K562 (cell line): ENCODE measurements at regions not wholly inside any gene's neighbourhood (a gene's known extent, or its start where the extent isn't known, plus 50 kb on each side); places are given as distances from the start of the nearest gene placed in this dataset.

Experiments
- ATAC-seq: fragments of 200-7000 bp; cut with Tn5 transposase; 3 replicates; pipeline ENCODE4 v1.9.1; 2020; ENCODE audit warnings: moderate library complexity
- BruUV-seq: library from RNA; stranded (reverse); fragments of 400-500 nt; replicated peaks from 2 replicates; lab custom pipeline; 2021; lab: Mats Ljungman, UMichigan
- CTCF ChIA-PET: fragments of 300-600 bp; formaldehyde crosslinking; extraction: SDS; loops from one replicate; lab custom pipeline; 2021; ENCODE audit warnings: low intra/inter-chr PET ratio; lab: Yijun Ruan, JAX
- POLR2A ChIA-PET: fragments of 300-600, 350-650 bp; sonication (Branson Sonifier 250); formaldehyde crosslinking; extraction: SDS; loops from one replicate; lab custom pipeline; 2021; ENCODE audit warnings: antibody characterized with exemption, inconsistent platforms; lab: Yijun Ruan, JAX
- DNase-seq, 4 experiments: peaks; one replicate each; pipeline versions ENCODE4 v3.0.0 to v3.0.0-alpha.2; 2011 to 2018; ENCODE audit warnings: low spot score in 3 of 4, mixed read lengths in 3 of 4; ENCODE audit errors: extremely low read depth in 1 of 4
- FAIRE-seq: peaks from 2 replicates; lab custom pipeline; 2011; peaks lifted over from hg19 to GRCh38; lab: Jason Lieb, UNC
- H2AFZ ChIP-seq: 2 replicates; pipeline ENCODE4 v1.6.0; 2011; ENCODE audit warnings: low read depth, low read length, control low read depth, inconsistent platforms
- H3K27ac ChIP-seq: fragments of 200-600 bp; 3 replicates; pipeline ENCODE4 v1.8.0; 2011; ENCODE audit warnings: low read depth, mild to moderate bottlenecking, control low read depth, inconsistent platforms, low read length, moderate library complexity, mixed read lengths; ENCODE audit errors: extremely low read depth
- H3K27me3 ChIP-seq, 2 experiments: fragments of 300-600 bp in 1 of 2; 2 replicates in 1 of 2; 3 replicates in 1 of 2; pipeline versions ENCODE4 v1.6.0 to v1.8.0; 2011; ENCODE audit warnings: inconsistent platforms in 2 of 2, low read length in 2 of 2, mild to moderate bottlenecking in 1 of 2, mixed read lengths in 1 of 2, moderate library complexity in 1 of 2; ENCODE audit not compliant: control insufficient read depth in 2 of 2, insufficient read depth in 2 of 2
- H3K36me3 ChIP-seq: fragments of 300-600 bp; 3 replicates; pipeline ENCODE4 v1.8.0; 2011; ENCODE audit warnings: mild to moderate bottlenecking, low read length, inconsistent platforms; ENCODE audit not compliant: control insufficient read depth, insufficient read depth
- H3K4me1 ChIP-seq, 2 experiments: fragments of 200-600 bp in 1 of 2; replicated peaks in 1 of 2; 2 replicates in 1 of 2; 3 replicates in 1 of 2; pipeline versions ENCODE4 v1.5.1 to v1.8.0; 2011; ENCODE audit warnings: inconsistent platforms in 2 of 2, low read length in 2 of 2, mild to moderate bottlenecking in 1 of 2, mixed read lengths in 1 of 2, moderate library complexity in 1 of 2; ENCODE audit not compliant: control insufficient read depth in 2 of 2, insufficient read depth in 2 of 2
- H3K4me2 ChIP-seq: 2 replicates; pipeline ENCODE4 v1.6.1; 2011; ENCODE audit warnings: low read length, control low read depth, inconsistent platforms, mixed read lengths; ENCODE audit not compliant: insufficient read depth
- H3K4me3 ChIP-seq: fragments of 200-600 bp; sonication (generic), shearing (Covaris generic); 2 replicates; pipeline ENCODE4 v1.5.1; 2016; ENCODE audit warnings: control low read depth, inconsistent platforms
- H3K79me2 ChIP-seq: fragments of 200-600 bp; 3 replicates; pipeline ENCODE4 v1.8.0; 2011; ENCODE audit warnings: low read length, inconsistent platforms; ENCODE audit not compliant: control insufficient read depth, insufficient read depth
- H3K9ac ChIP-seq, 2 experiments: 2 replicates each; pipeline versions ENCODE4 v1.6.0 to v1.6.1; 2011; ENCODE audit warnings: low read depth in 2 of 2, low read length in 2 of 2, control low read depth in 1 of 2, inconsistent platforms in 1 of 2, mild to moderate bottlenecking in 1 of 2, mixed read lengths in 1 of 2; ENCODE audit not compliant: insufficient read depth in 1 of 2
- H3K9me1 ChIP-seq: one replicate; pipeline ENCODE4 v1.6.0; 2011; ENCODE audit warnings: inconsistent platforms, mild to moderate bottlenecking, low read length, moderate library complexity; ENCODE audit not compliant: control insufficient read depth, insufficient read depth
- H3K9me3 ChIP-seq: replicated peaks from 2 replicates; pipeline ENCODE4 v1.5.1; 2011; ENCODE audit warnings: low read depth, low read length, inconsistent platforms; ENCODE audit not compliant: control insufficient read depth, insufficient read depth
- H4K20me1 ChIP-seq: replicated peaks from 2 replicates; pipeline ENCODE4 v1.6.1; 2011; ENCODE audit warnings: low read length, inconsistent platforms, mixed read lengths; ENCODE audit not compliant: control insufficient read depth, insufficient read depth
- ELF1 ChIP-seq: fragments of 200-800 bp; sonication (Bioruptor generic); IDR thresholded peaks from 2 replicates; pipeline ENCODE4 v1.6.1; 2016; ENCODE audit warnings: missing genetic modification characterization, missing compliant biosample characterization
- FOS ChIP-seq: IDR thresholded peaks from 3 replicates; pipeline ENCODE4 v1.6.1; 2011; ENCODE audit not compliant: insufficient read length; ENCODE audit errors: extremely low read depth
- GABPB1 ChIP-seq: sonication (generic); formaldehyde crosslinking; IDR thresholded peaks from 2 replicates; pipeline ENCODE4 v1.8.0; 2022; ENCODE audit warnings: mild to moderate bottlenecking, missing genetic modification reagents
- LEF1 ChIP-seq: fragments of 450-650 bp; IDR thresholded peaks from 2 replicates; pipeline ENCODE4 v1.6.1; 2016; ENCODE audit warnings: mild to moderate bottlenecking
- RBM17 ChIP-seq: fragments of 200-400 bp; formaldehyde crosslinking; IDR thresholded peaks from 2 replicates; pipeline ENCODE4 v1.6.1; 2017; ENCODE audit warnings: low read depth, mild to moderate bottlenecking, low read length, borderline replicate concordance
- RCOR1 ChIP-seq, 2 experiments: IDR thresholded peaks; 2 replicates each; pipeline ENCODE4 v1.6.1; 2012; ENCODE audit warnings: low read depth in 2 of 2, low read length in 2 of 2, borderline replicate concordance in 1 of 2, improper control_type of control experiment in 1 of 2
- SAP30 ChIP-seq: fragments of 200-600 bp; sonication (generic); IDR thresholded peaks from 2 replicates; pipeline ENCODE4 v1.6.1; 2012; ENCODE audit warnings: borderline replicate concordance, low read depth, mild to moderate bottlenecking, moderate library complexity, low read length, control low read depth, inconsistent platforms; ENCODE audit not compliant: insufficient read depth, poor library complexity, severe bottlenecking
- U2AF2 ChIP-seq: fragments of 200-400 bp; formaldehyde crosslinking; optimal IDR thresholded peaks from 2 replicates; pipeline ENCODE3; 2017; ENCODE audit warnings: low read depth, mild to moderate bottlenecking, low read length
- ZC3H4 ChIP-seq: sonication (generic); formaldehyde crosslinking; IDR thresholded peaks from 2 replicates; pipeline ENCODE4 v1.9.0; 2021; ENCODE audit warnings: missing genetic modification reagents, borderline replicate concordance
- ZNF41 ChIP-seq: fragments of 250-450 bp; sonication (Bioruptor Pico); conservative IDR thresholded peaks from 2 replicates; pipeline ENCODE4 v1.4.0; 2020; ENCODE audit warnings: mild to moderate bottlenecking
- ZNF77 ChIP-seq: fragments of 250-450 bp; sonication (Bioruptor Pico); IDR thresholded peaks from 2 replicates; pipeline ENCODE4 v1.5.0; 2020
- ZNF830 ChIP-seq: fragments of 250-450 bp; sonication (Bioruptor Pico); IDR thresholded peaks from 2 replicates; pipeline ENCODE4 v1.5.0; 2021; ENCODE audit warnings: mild to moderate bottlenecking
- WGBS: fragments of 100-300 bp; shearing (Covaris generic); methylation state at CpG from one replicate; pipeline ENCODE4 v1.1.6; 2016; ENCODE audit warnings: low coverage, mixed read lengths; ENCODE audit not compliant: insufficient coverage; ENCODE audit errors: missing lambda C conversion rate; 5-methylcytosine and 5-hydroxymethylcytosine counted together
- in situ Hi-C: fragments of 300-500 bp; cut with MboI; formaldehyde crosslinking; loops from 4 replicates; pipeline ENCODE4 v1.15.0; 2018; ENCODE audit warnings: inconsistent platforms, mixed read lengths
- intact Hi-C: fragments of 100-400 bp; cut with micrococcal nuclease; formaldehyde crosslinking; loops from 2 replicates; pipeline ENCODE4 v1.14.2; 2022
- TF ChIP-seq, protein P1 (sequence below): sonication (generic); formaldehyde crosslinking; IDR thresholded peaks from 2 replicates; pipeline ENCODE4 v1.8.1; 2023; ENCODE audit warnings: mild to moderate bottlenecking, missing genetic modification reagents
- TF ChIP-seq, protein P2 (sequence below): fragments of 450-650 bp; IDR thresholded peaks from 2 replicates; pipeline ENCODE4 v1.6.1; 2016; ENCODE audit warnings: mild to moderate bottlenecking
- TF ChIP-seq, protein P3 (sequence below): sonication (generic); formaldehyde crosslinking; IDR thresholded peaks from 2 replicates; pipeline ENCODE4 v1.8.1; 2023; ENCODE audit warnings: missing genetic modification reagents, mild to moderate bottlenecking, borderline replicate concordance

DNA sequence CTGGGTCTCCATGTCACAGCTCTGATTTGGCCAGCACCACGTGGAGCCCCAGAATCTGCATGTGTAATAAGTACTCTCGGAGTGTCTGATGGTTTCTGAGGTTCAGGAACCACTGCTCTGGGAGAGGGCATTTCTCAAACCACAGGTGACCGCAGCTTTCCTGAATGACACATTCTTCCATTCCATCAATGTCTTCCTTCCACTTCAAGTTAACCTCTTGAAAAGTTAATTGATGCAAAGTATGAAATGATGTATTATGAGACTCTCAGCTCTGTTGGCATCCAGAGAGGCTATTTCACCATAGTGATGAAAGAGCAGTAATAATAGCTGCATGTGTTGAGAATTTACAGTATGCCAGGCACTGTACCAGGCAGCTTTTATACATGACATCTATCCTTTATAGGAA, 61.3 kb upstream of the CRIM1 start:
- no peaks in the 10 kb centered on the region for H3K36me3 ChIP-seq
- CTCF ChIA-PET, result no interaction called here
- intact Hi-C loops (no loop called here), in situ Hi-C loops (no loop called here)
- H3K4me1 ChIP-seq, result no peaks in the 10 kb centered on the region
- H3K9me3 ChIP-seq, result no peaks in the 10 kb centered on the region
- no peaks in the 10 kb centered on the region for H4K20me1 ChIP-seq
- H2AFZ ChIP-seq, result no peak overlapping the region
- no peak overlapping the region for H3K4me2 ChIP-seq
- no peak for DNase-seq
- no peak overlapping the region for H3K4me3 ChIP-seq
- no peaks in the 10 kb centered on the region for H3K9me1 ChIP-seq
- 2% methylated on average over 3 of the region's 3 CpGs for WGBS
- H3K27ac ChIP-seq, result no peak overlapping the region
- no TSS peak for BruUV-seq
- POLR2A ChIA-PET, result no interaction called here
- FAIRE-seq, result no peak
- no peaks in the 10 kb centered on the region for H3K27me3 ChIP-seq
- ATAC-seq, result no peak
- no peaks in the 10 kb centered on the region for H3K79me2 ChIP-seq
- no peak overlapping the region for H3K9ac ChIP-seq
- TF ChIP-seq RCOR1 (IDR thresholded peaks at IDR 0.05; ENCODE audit: borderline replicate concordance in 1 of 2, low read depth in 2 of 2, low read length in 2 of 2) (no peak), ZNF41 (CRISPR knock-in tag) (no peak), GABPB1 (no peak), LEF1 (no peak), ZC3H4 (no peak), SAP30 (no peak), RBM17 (no peak), ZNF77 (no peak), ZNF830 (CRISPR knock-in tag) (no peak), U2AF2 (no peak), ELF1 (tag) (no peak), FOS (no peak)
- TF ChIP-seq, protein P1, sequence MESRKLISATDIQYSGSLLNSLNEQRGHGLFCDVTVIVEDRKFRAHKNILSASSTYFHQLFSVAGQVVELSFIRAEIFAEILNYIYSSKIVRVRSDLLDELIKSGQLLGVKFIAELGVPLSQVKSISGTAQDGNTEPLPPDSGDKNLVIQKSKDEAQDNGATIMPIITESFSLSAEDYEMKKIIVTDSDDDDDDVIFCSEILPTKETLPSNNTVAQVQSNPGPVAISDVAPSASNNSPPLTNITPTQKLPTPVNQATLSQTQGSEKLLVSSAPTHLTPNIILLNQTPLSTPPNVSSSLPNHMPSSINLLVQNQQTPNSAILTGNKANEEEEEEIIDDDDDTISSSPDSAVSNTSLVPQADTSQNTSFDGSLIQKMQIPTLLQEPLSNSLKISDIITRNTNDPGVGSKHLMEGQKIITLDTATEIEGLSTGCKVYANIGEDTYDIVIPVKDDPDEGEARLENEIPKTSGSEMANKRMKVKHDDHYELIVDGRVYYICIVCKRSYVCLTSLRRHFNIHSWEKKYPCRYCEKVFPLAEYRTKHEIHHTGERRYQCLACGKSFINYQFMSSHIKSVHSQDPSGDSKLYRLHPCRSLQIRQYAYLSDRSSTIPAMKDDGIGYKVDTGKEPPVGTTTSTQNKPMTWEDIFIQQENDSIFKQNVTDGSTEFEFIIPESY (CRISPR knock-in tag), result no peak
- TF ChIP-seq, protein P2, sequence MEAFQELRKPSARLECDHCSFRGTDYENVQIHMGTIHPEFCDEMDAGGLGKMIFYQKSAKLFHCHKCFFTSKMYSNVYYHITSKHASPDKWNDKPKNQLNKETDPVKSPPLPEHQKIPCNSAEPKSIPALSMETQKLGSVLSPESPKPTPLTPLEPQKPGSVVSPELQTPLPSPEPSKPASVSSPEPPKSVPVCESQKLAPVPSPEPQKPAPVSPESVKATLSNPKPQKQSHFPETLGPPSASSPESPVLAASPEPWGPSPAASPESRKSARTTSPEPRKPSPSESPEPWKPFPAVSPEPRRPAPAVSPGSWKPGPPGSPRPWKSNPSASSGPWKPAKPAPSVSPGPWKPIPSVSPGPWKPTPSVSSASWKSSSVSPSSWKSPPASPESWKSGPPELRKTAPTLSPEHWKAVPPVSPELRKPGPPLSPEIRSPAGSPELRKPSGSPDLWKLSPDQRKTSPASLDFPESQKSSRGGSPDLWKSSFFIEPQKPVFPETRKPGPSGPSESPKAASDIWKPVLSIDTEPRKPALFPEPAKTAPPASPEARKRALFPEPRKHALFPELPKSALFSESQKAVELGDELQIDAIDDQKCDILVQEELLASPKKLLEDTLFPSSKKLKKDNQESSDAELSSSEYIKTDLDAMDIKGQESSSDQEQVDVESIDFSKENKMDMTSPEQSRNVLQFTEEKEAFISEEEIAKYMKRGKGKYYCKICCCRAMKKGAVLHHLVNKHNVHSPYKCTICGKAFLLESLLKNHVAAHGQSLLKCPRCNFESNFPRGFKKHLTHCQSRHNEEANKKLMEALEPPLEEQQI, result no peak
- TF ChIP-seq, protein P3, sequence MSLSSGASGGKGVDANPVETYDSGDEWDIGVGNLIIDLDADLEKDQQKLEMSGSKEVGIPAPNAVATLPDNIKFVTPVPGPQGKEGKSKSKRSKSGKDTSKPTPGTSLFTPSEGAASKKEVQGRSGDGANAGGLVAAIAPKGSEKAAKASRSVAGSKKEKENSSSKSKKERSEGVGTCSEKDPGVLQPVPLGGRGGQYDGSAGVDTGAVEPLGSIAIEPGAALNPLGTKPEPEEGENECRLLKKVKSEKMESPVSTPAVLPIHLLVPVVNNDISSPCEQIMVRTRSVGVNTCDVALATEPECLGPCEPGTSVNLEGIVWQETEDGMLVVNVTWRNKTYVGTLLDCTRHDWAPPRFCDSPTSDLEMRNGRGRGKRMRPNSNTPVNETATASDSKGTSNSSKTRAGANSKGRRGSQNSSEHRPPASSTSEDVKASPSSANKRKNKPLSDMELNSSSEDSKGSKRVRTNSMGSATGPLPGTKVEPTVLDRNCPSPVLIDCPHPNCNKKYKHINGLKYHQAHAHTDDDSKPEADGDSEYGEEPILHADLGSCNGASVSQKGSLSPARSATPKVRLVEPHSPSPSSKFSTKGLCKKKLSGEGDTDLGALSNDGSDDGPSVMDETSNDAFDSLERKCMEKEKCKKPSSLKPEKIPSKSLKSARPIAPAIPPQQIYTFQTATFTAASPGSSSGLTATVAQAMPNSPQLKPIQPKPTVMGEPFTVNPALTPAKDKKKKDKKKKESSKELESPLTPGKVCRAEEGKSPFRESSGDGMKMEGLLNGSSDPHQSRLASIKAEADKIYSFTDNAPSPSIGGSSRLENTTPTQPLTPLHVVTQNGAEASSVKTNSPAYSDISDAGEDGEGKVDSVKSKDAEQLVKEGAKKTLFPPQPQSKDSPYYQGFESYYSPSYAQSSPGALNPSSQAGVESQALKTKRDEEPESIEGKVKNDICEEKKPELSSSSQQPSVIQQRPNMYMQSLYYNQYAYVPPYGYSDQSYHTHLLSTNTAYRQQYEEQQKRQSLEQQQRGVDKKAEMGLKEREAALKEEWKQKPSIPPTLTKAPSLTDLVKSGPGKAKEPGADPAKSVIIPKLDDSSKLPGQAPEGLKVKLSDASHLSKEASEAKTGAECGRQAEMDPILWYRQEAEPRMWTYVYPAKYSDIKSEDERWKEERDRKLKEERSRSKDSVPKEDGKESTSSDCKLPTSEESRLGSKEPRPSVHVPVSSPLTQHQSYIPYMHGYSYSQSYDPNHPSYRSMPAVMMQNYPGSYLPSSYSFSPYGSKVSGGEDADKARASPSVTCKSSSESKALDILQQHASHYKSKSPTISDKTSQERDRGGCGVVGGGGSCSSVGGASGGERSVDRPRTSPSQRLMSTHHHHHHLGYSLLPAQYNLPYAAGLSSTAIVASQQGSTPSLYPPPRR (CRISPR knock-in tag), result no peak
